ENCODE measurements at regions not wholly inside any gene's neighbourhood (a gene's known extent, or its start where the extent isn't known, plus 50 kb on each side); places are given as distances from the start of the nearest gene placed in this dataset.
"Not testable (repeated sequence)": the region's sequence is repeated elsewhere in the genome, so short reads cannot be mapped to it uniquely, and the experiment has no call there.

DNA sequence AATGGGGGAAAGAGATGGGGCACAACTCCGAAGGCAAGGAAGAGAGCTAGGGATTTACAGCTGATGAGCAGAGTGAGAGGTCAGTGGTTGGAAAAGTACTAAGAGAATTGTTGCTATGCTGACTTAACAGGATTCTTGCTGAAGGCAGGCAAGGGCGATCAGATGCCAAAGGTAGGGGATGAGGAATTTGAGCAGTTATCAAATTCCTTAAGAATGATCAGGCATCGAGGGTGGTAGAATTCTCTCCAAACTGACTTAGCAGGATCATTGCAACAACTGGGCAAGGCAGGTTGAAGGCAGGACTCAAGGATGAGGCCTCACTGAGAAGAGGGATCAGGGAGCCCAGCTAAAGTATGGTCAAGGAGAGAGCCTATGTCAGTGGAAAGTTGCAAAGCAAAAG is 171.0 kb downstream of the HSD17B3 start:
- no peak for DNase-seq

DNA sequence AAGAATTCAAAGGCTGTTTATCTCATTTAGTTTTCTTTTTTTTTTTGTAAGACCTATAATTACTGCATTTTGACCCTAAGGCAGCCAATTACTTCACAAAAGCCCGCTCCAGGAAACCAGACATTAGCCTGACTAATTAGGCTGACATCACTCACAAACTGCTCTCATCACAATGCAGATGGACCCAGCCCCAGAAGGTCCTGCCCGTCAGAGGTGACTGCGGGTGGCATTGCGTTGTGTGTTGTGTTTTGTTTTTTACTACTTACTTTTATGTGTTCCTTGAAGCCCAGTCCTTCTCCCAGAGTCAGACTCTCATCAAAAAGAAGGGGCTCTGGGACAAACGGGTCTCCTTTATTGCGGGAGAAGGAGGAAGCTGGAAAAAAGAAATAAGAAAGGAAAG is 172.2 kb downstream of the HSD17B3 start:
- DNase-seq, result no peak

DNA sequence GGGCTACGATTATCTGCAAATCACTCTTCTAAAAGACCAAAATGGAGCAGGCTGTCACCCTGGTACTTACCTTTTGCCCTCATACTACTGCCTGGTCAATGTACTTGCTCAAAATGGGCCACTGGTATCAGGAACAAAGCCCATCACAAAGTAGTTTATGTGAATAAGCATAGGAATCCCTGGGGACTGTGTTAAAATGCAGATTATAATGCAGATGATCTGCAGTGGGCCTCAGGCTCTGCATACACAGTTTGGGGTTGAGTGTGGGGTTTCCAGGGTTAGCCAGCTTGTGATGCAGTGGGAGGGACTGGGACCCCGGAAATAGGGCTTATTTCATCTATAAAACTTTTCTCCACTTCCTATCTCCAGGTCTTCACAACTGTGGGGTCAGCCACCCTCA is 173.1 kb downstream of the HSD17B3 start:
- no peak for DNase-seq

DNA sequence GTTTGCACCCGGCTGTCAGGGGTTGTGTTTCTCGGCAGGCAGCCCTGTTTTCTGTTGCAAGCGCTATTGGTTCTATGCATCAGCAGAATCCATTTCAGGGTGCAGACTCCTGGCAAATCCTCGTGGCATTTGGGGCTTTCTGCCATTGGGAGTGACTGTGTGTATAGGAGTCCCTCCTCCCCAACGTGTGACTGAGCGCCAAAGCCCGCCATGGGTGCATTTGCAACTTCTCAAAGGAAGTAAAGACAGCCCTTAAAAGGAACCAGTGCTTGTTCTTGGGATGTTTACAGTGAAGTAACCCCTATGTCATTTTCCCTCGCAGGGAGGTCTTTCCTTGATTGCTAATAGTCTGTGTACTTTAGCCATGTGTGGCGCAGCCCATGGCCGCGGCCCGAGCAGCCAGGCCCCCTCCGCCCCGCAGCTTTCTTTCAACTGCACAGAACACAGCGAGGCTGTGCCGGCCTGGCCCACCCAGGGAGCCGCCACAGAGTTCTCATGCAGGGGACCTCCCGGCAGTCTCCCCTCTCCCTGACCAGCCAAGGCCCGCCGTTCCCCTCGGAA is 175.6 kb downstream of the HSD17B3 start:
- no peak for DNase-seq

DNA sequence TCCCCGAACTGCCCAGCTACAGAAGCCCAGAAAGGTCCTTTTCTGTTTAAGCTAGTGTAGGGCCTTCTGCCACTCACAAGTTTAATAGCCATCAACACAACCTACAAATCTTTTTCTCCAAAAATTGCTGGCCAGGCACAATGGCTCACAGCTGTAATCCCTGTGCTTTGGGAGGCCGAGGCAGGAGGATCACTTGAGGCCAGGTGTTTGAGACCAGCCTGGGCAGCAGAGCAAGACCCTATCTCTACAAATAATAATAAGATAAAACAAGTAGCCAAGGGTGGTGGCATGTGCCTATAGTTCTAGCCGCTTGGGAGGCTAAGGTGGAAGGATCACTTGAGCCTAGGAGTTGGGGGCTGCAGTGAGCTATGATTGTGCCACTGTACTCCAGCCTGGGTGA is 176.4 kb downstream of the HSD17B3 start:
- no peak for DNase-seq

DNA sequence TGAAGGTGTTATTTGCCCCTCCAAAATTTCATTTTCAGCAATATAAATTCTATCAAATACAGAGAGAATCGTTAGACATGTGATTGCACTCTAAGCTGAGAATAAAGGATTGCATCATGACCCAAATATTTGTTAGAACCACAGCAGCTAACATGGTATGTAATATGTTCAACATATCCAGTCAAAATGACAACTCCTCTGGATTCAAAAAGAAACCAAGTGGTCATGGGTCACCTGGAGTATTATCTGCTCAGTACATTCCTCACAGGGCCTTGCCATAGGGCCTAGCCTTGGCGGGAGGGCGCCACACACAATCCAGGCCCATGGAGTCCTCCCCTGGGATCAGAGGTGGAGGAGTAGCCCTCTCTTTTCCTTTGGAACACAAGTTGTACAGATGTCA is 179.2 kb downstream of the HSD17B3 start:
- no peak for DNase-seq

DNA sequence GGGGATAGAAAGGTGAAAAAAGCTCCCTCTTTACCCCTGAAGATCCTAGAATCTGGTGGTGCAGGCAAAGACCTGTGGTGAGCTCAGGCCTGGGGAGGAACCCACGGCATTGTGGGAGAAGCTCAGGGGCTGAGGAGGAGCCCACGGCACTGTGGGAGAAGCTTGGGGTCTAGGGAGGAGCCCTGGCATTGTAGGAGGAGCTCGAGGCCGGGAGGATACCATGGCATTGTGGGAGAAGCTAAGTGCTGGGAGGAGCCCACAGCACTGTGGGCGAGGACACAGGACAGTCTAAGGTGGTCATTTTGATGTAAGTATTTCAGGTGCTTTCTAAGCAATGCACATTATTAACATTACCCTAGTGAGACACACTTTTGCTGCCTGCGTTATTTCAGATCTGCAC is 179.7 kb downstream of the HSD17B3 start:
- DNase-seq, result no peak

DNA sequence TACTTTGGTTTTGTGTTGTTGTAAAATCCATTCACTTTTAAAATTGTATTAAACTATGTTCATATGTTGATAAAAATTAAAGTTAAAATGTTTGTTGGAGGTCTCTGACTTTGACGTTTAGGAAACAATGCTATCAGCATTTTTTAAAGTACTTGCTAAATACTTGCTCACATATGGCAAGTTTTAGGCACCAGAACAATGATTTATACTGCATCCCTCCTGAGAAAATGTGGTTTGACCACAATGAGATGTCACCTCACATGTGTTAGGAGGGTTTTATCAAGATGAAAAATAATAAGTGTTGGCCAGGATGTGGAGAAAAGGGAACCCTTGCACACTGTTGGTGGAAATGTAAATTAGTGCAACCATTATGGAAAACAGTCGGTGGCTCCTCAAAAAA is 180.8 kb downstream of the HSD17B3 start:
- no peak for DNase-seq

DNA sequence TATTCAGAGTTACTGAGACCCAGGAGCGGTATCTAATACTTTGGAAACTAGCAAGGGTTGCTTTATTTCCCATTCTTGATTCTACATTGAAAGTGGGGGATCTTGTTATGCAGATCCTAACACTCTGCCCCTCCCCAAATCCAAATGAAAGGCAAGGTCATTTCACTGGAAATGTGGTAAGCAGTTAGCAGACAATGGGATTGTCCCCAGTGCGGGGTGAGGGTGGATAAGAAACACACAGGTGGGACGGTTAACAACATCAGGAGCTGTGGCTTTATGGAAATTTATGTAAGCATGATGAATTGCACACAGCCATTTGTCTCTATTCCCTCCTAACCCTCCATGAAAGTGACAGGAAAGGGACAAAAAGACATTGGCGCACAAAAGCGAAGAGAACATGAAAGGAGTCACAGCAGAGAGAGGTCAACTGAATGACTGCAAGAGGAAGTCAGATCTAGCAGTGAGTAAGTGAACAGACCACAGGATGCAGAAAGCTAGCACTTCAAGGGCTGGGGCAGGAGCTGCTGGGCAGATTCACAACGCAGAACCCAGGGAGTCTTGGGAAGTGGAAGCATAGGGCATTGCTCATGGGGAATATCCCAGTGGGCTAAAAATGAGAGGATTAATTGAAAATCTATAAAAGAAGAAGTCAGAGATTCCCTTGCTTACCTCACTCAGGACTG is 184.4 kb downstream of the HSD17B3 start:
- DNase-seq, result no peak

DNA sequence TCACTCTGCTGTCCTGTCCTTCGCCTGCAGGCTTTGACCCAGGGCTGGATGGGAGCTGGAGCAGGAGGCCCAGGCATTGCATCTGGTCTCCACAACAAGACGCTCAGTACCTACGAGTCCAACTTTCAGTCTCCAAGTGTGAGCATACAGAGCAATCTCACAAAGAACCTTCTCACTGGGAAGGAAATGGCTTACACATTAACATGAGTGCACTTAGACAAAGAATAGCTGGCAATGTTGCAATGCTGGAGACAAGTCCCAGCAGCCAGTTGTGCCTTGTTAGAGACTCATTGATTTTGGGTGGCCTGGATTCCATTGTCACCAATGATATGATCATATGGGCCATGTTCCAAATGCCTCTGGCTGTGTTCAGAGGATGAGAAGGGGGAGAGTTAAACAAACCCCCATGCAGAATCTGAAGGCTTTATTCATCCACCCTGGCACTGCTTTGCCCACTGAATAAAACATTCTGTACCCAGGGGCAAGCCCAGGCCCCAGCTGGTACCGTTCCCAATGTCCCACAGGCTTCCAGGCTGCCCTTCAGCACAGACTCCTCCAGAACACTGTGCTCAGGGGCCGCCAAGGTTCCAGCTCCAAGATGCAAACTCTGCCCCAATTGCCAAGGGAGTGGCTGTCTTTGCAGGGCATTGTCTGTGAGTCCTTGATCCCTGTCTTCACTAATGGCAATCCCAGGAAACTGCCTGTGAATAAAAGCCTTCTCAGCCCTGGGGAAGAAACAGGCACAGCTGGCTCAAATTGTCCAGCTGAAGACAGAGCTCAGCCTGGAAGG is 185.5 kb downstream of the HSD17B3 start:
- no peak for DNase-seq

DNA sequence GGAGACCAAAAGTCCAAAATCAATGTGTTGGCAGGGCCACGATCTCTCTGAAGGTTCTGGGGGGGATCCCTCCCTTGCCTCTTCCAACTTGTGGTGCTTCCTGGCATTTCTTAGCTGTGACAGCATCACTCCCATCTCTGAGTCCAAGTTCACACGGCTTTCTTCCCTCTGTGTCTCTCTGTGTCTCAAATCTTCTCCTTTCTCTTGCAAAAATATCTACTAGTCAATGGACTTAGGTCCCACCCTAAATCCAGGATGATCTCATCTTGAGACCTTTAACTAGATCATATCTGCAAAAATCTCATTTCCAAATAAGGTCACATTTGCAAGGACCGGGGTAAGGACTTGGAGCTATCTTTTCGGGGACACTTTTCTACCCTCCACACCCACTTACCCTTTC is 186.1 kb downstream of the HSD17B3 start:
- DNase-seq, result no peak

DNA sequence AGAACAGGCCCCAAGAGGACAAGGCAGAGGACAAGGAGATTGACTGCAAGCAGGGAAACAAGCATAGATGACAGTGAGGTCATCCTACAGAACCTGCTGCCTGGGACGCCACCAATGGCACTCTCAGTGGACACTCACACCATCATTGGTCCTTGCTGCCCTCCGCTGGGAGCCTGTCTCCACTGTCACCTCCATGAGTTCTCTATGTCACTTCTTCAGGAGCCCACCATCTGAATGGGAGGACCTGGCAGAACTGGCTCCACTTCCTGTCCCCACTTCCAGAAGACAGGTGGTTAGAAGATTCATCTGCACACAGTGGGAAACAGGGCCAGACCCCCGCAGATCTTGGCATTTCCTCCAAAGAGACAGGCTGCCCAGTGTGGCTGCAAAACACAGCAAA is 188.9 kb downstream of the HSD17B3 start:
- DNase-seq, result no peak

DNA sequence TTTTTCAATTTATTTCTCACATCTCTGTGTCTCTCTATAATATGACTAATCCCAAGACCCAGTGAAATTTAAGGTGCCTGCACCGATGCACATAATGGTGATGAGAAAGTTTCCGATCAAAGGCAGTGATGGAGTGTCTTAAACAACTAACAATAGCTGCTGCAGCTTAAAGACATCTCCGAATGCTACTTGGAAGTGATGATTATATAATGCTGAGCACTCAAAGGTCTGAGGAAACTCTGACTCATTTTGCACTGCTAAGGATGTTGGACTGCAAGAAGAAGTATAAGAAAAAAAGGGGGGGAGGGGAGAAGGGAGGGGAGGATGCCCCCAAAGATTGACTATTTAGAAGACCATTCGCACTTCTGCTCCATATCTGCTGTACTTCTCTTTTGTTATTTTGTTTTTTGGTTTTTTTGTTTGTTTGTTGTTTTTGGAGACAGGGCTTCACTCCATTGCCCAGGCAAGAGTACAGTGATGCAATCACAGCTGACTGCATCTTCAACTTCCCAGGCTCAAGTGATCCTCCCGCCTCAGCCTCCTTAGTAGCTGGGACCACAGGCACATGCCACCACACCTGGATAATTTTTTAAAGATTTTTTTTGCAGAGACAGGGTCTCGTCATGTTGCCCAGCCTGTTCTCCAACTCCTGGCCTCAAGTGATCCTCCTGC is 192.2 kb downstream of the HSD17B3 start:
- no peak for DNase-seq

DNA sequence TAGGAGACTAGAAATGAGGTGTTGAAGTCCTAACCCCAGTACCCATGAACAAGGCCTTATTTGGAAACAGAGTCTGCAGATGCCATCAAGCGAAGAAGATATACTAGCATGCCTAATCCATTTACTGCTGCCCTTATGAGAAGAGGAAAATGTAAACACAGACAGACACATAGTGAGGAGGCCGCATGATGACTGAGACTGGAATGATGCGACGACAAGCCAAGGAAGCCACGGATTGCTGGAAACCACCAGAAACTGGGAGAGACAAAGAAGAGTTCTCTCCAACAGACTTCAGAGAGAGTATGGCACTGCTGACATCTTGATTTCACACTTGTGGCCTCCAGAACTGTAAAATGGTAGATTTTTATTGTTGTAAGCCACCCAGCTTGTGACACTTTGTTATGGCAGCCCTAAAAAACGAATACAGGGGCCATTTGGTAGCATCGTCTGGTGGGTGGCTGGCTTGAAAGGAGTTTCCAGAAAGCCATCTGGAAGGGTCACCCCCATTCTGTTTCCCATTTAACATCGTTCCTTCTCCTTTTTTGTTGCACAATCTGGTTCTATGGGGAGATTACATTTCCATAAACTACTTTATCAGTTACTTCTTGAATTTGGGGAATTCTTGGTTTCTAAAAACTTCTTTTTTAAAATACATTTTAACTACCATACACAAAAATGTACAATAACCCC is 193.1 kb downstream of the HSD17B3 start:
- DNase-seq, result no peak

DNA sequence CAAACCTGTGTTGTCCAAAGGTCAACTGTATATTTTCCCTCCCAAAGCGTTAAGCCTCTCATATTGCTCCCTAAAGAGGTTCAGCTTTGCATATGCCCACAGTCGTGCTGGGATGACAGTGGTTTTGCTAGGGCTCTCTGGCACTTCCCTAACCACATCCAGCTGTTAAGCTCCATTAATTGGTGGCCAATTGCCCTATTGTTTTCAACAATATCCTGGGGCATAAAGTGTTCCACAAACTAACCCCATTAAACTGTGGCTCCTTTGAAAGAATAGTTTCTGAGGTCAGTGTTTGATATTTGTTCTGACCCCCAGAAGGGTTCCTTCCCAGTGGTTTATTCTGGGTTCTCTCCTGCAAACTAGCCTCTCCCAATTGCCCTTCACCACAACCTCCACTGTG is 194.5 kb downstream of the HSD17B3 start:
- no peak for DNase-seq

DNA sequence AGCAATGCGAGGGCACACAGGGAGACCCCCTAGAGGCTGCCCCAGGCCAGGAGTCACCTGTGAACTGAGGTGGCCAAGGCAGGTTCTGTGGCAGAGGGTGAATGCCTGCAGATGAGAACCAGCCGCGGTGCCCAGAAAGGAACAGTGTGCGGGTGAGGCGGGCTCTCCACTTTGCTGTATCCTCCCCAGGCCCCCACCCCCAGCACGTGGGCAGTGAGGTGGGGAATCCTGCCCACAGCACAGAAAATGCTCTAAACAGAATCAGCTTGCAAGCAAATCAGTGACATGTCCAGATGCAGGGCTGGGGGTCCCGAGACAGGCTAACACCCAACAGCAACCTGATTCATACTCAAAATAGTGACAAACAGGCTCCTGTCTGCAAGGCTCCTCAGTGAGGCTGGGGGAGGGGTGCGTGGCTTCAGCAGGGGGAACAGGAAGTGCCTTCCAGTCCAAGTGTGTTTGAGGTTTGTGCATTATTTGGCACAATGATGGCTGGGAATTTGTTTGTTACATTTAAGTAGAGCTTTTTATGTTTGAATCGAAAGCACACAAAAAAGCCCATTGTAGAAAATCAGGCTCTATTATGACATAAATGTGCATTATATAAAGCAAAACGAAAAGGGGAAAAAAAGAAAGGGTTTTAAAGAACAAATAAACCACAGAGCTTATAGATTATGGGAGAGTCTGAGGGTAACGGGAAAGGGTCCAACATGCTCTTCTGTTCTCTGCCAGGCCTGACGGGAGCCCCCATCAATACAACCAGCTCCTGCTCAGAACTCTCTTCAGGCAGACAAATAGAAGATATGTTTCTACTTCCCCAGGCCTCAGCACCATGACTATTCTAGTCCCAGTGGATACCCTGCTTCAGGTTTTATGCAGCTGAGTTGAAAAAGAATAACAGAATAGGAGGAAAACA is 201.3 kb downstream of the HSD17B3 start:
- no peak for DNase-seq

DNA sequence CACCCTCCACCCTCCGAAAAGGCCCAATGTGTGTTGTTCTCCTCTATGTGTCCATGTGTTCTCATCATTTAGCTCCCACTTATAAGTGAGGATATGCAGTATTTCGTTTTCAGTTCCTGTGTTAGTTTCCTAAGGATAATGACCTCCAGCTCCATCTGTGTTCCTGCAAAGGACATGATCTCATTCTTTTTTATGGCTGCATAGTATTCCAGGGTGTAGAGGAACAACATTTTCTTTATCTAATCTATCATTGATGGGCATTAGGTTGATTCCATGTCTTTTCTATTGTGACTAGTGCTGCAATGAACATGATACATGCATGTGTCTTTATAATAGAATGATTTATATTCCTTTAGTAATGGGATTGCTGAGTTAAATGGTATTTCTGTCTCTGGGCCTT is 211.3 kb downstream of the HSD17B3 start:
- not testable (repeated sequence) for DNase-seq

DNA sequence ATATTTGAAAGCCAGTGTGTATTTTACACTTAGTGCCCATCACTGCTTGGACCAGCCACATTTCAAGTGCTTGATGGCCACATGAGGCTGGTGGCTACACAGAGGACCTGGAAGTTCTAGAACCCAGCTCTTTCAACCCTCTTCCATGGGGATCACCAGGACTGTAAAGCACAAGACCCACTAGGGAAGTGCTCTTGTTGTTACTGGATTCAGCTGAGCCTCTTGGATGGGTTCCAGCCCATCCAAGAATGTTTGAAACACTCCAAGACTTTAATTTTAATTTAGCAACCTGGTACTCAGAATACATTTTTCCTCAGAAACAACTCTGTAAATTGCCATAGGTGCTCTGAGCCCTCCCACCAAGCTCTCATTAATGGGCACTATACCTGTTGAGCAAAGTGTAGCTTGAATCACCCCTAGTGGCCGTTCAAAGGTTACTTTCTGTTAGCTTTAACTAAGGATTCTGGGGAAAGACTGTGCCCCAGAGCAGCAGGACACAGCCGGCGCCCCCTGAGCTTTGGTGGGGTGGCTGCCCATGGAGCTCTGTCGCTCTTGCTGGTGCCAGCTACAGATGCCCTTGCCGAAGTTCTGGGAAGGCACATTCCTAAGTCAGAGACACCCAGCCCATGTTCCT is 212.4 kb downstream of the HSD17B3 start:
- no peak for DNase-seq

DNA sequence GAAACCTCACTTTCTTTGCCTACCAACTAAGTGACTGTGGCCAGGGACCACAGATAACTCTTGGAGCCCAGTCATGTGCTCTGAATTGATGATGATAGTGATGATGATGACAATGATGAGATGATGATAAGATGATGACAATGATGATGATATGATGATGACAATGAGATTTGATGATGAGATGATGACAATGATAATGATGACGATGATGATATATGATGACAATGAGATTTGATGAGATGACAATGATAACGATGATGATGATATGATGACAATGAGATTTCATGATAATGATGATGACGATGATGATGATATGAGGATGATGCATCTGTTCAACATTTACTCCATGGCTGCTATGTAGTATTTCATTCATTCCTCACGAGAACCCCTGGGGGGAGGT is 213.0 kb downstream of the ERCC6L2 start:
- DNase-seq, result no peak

DNA sequence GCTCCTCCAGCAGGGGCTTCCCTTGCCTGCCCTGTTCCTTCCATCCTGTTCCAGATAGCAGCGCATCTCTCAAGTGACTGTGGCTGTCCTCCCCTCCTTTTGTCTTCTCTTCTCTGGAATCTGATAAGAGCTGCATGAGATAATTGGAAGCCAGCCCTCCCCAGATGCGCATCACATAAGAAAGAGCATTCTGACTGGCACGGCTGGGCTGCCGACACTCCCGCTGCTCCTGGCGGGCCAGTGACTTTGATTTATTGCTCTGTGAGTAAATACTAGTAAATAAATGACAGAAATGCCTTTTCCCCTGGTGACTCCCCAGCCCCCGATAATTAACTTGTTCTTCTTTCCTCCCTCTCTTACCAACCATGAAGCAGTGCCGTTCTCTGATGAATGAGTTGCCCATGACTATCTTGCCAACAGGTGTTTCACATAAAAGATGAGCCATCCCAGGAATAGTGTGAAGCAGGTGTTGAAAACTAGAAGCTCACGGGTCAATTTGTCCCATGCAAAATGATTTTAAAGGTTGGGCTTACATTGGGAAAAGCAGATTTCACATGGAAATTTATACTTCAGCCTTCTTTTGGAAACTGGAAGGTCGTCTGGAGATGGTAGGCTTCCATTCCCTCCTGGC is 212.3 kb downstream of the ERCC6L2 start:
- DNase-seq, result no peak

DNA sequence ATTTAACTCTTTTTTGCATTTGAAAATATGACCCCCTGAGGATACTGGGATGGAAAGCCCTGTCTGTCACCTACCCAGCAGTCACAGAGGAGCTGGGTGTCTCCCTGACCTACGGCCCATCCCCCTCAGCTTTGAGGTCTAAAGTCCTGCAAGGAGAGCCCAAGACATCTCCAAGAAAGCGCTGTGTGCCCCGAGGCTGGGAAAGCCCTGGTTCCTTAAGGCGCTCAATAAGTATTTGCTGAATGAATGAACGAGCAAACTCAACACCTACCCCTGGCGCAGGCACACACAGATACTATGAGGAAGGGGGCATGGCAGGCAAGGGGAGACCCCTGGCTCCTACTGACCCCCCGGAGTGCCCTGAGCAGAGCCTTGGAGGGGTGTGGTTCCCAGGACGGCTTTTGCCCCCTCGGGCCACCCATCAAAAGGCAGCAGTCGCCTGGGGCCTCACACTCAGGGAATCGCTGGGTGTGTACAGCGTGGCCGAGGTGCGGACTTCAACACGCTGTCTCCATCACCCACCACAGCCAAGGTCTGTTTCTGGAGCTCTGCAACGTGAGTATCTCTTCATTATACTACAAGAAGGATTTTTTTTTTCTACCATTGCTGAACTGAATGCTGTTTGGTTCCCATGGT is 211.6 kb downstream of the ERCC6L2 start:
- no peak for DNase-seq

All from NCI-H1694 treated with DMSO at 0.1 percent for 48 hours (cell line).